GM23338 (cell line): ENCODE measurements at regions not wholly inside any gene's neighbourhood (a gene's known extent, or its start where the extent isn't known, plus 50 kb on each side); places are given as distances from the start of the nearest gene placed in this dataset.

ENCODE experiments used
- CREB1 ChIP-seq: fragments of 250-450 bp; sonication (Bioruptor Pico); IDR thresholded peaks from 2 replicates; pipeline ENCODE4 v1.5.0; 2020; ENCODE audit warnings: low read depth, mild to moderate bottlenecking, moderate library complexity
- CTCF ChIP-seq, 2 experiments: fragments of 200-600 bp in 1 of 2; sonication (generic) in 1 of 2; conservative IDR thresholded peaks; 2 replicates each; pipeline versions ENCODE4 v1.5.1 to v1.6.1; 2016 to 2017; ENCODE audit warnings: antibody characterized with exemption in 2 of 2, low read depth in 2 of 2, mild to moderate bottlenecking in 2 of 2, moderate library complexity in 1 of 2
- EZH2 ChIP-seq: fragments of 200-600 bp; sonication (generic); IDR thresholded peaks from one replicate; pipeline ENCODE4 v1.8.0; 2017; ENCODE audit warnings: antibody characterized with exemption, mild to moderate bottlenecking, low read depth; ENCODE audit not compliant: unreplicated experiment
- EZH2phosphoT487 ChIP-seq: fragments of 200-600 bp; sonication (generic); IDR thresholded peaks from one replicate; pipeline ENCODE4 v1.8.1; 2018; ENCODE audit warnings: antibody characterized with exemption; ENCODE audit not compliant: unreplicated experiment
- JUNB ChIP-seq: IDR thresholded peaks from one replicate; pipeline ENCODE4 v1.6.1; 2016; ENCODE audit warnings: antibody characterized with exemption; ENCODE audit not compliant: unreplicated experiment
- NANOG ChIP-seq: IDR thresholded peaks from 2 replicates; pipeline ENCODE4 v1.6.1; 2016; ENCODE audit warnings: antibody characterized with exemption, borderline replicate concordance
- POLR2AphosphoS5 ChIP-seq: IDR thresholded peaks from 2 replicates; pipeline ENCODE4 v1.6.1; 2016; ENCODE audit warnings: antibody characterized with exemption, low read depth
- REST ChIP-seq: IDR thresholded peaks from one replicate; pipeline ENCODE4 v1.6.1; 2018; ENCODE audit warnings: antibody characterized with exemption; ENCODE audit not compliant: unreplicated experiment
- ZNF114 ChIP-seq: fragments of 250-450 bp; sonication (Bioruptor Pico); IDR thresholded peaks from 2 replicates; pipeline ENCODE4 v1.5.0; 2020; ENCODE audit warnings: mild to moderate bottlenecking, moderate library complexity
- ZNF462 ChIP-seq: fragments of 250-450 bp; sonication (Bioruptor Pico); IDR thresholded peaks from 2 replicates; pipeline ENCODE4 v1.5.0; 2020; ENCODE audit warnings: mild to moderate bottlenecking, moderate library complexity

- TF ChIP-seq CTCF (conservative IDR thresholded peaks at IDR 0.05; ENCODE audit: low read depth in 2 of 2) (no peak), REST (no peak), JUNB (no peak), POLR2AphosphoS5 (no peak), NANOG (no peak), EZH2phosphoT487 (no peak), EZH2 (no peak), ZNF462 (no peak), ZNF114 (CRISPR knock-in tag) (no peak), CREB1 (CRISPR knock-in tag) (no peak)
Measured at GRCh38 chrX:87078231-87078630, 439.4 kb upstream of the KLHL4 start.
